HEK293 (cell line): ENCODE measurements at regions not wholly inside any gene's neighbourhood (a gene's known extent, or its start where the extent isn't known, plus 50 kb on each side); places are given as distances from the start of the nearest gene placed in this dataset.

Experiments used
- CTCF ChIP-seq: fragments of 450-650 bp; formaldehyde crosslinking; IDR thresholded peaks from 2 replicates; pipeline ENCODE4 v1.5.1; 2016; ENCODE audit warnings: missing biosample characterization, missing genetic modification characterization
- HOXD13 ChIP-seq: sonication (generic); formaldehyde crosslinking; IDR thresholded peaks from 2 replicates; pipeline ENCODE4 v1.8.0; 2022; ENCODE audit warnings: missing genetic modification reagents, borderline replicate concordance
- PATZ1 ChIP-seq: fragments of 450-650 bp; formaldehyde crosslinking; IDR thresholded peaks from 2 replicates; pipeline ENCODE4 v1.5.1; 2016; ENCODE audit warnings: missing biosample characterization, missing genetic modification characterization
- PRDM1 ChIP-seq: fragments of 450-650 bp; formaldehyde crosslinking; IDR thresholded peaks from 2 replicates; pipeline ENCODE4; 2016; ENCODE audit warnings: missing biosample characterization, missing genetic modification characterization
- SCRT1 ChIP-seq: fragments of 450-650 bp; formaldehyde crosslinking; IDR thresholded peaks from 2 replicates; pipeline ENCODE4 v1.5.1; 2016; ENCODE audit warnings: missing biosample characterization, missing genetic modification characterization, borderline replicate concordance
- ZNF274 ChIP-seq, 2 experiments: fragments of 200-500 bp in 1 of 2; fragments of 450-650 bp in 1 of 2; sonication (Bioruptor generic) in 1 of 2; formaldehyde crosslinking in 1 of 2; IDR thresholded peaks; 2 replicates each; pipeline versions ENCODE4 v1.5.1 to v1.6.1; 2014 to 2016; ENCODE audit warnings: borderline replicate concordance in 1 of 2, inconsistent platforms in 1 of 2, low read length in 1 of 2, missing biosample characterization in 1 of 2, missing genetic modification characterization in 1 of 2
- ZNF302 ChIP-seq: fragments of 450-650 bp; formaldehyde crosslinking; IDR thresholded peaks from 2 replicates; pipeline ENCODE4 v1.5.1; 2016; ENCODE audit warnings: missing biosample characterization, missing genetic modification characterization, low read depth
- ZNF394 ChIP-seq: fragments of 450-650 bp; formaldehyde crosslinking; IDR thresholded peaks from 2 replicates; pipeline ENCODE4 v1.5.1; 2016; ENCODE audit warnings: missing biosample characterization, missing genetic modification characterization, mild to moderate bottlenecking, moderate library complexity, borderline replicate concordance
- ZNF596 ChIP-seq: fragments of 450-650 bp; IDR thresholded peaks from 2 replicates; pipeline ENCODE4 v1.5.0; 2018; ENCODE audit warnings: missing biosample characterization, mild to moderate bottlenecking, missing genetic modification characterization, moderate library complexity
- ZNF785 ChIP-seq: fragments of 450-650 bp; formaldehyde crosslinking; IDR thresholded peaks from 2 replicates; pipeline ENCODE4 v1.5.1; 2016; ENCODE audit warnings: missing biosample characterization, missing genetic modification characterization
- ZSCAN30 ChIP-seq: fragments of 450-650 bp; IDR thresholded peaks from 2 replicates; pipeline ENCODE4 v1.5.1; 2018; ENCODE audit warnings: missing biosample characterization, mild to moderate bottlenecking, missing genetic modification characterization, moderate library complexity
- TF ChIP-seq, protein P1 (sequence below): fragments of 450-650 bp; formaldehyde crosslinking; IDR thresholded peaks from 2 replicates; pipeline ENCODE4 v1.5.1; 2016; ENCODE audit warnings: missing biosample characterization, missing genetic modification characterization

DNA sequence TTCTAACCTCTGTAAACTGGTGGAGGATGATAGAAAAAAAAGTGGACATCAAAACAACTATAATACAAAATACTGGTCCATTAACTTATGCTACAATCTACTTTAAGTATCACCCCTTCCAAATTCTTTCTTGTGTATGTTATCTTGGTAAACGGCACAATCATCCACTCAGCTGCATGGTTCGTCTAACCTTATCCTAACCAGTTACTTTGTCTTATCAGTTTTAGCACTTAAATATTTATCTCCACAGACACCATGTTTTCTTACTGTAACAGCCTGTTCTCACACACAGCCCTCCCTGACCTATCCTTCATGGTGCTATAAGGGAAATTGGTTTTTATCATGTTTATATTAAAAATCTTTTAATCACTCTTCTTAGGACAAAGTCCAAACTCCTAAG is 157.2 kb downstream of the PTGER3 start:
- TF ChIP-seq CTCF (tag by site-specific recombination): no peak
- no peak for TF ChIP-seq ZNF785 (tag by site-specific recombination)
- TF ChIP-seq ZNF596 (tag by site-specific recombination): no peak
- TF ChIP-seq, protein P1, sequence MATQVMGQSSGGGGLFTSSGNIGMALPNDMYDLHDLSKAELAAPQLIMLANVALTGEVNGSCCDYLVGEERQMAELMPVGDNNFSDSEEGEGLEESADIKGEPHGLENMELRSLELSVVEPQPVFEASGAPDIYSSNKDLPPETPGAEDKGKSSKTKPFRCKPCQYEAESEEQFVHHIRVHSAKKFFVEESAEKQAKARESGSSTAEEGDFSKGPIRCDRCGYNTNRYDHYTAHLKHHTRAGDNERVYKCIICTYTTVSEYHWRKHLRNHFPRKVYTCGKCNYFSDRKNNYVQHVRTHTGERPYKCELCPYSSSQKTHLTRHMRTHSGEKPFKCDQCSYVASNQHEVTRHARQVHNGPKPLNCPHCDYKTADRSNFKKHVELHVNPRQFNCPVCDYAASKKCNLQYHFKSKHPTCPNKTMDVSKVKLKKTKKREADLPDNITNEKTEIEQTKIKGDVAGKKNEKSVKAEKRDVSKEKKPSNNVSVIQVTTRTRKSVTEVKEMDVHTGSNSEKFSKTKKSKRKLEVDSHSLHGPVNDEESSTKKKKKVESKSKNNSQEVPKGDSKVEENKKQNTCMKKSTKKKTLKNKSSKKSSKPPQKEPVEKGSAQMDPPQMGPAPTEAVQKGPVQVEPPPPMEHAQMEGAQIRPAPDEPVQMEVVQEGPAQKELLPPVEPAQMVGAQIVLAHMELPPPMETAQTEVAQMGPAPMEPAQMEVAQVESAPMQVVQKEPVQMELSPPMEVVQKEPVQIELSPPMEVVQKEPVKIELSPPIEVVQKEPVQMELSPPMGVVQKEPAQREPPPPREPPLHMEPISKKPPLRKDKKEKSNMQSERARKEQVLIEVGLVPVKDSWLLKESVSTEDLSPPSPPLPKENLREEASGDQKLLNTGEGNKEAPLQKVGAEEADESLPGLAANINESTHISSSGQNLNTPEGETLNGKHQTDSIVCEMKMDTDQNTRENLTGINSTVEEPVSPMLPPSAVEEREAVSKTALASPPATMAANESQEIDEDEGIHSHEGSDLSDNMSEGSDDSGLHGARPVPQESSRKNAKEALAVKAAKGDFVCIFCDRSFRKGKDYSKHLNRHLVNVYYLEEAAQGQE (tag by site-specific recombination): no peak
- no peak for TF ChIP-seq PRDM1 (tag by site-specific recombination)
- no peak for TF ChIP-seq SCRT1 (tag by site-specific recombination)
- no peak for TF ChIP-seq ZNF274 (IDR thresholded peaks at IDR 0.05; ENCODE audit: low read length)
- TF ChIP-seq ZNF274 (tag by site-specific recombination; IDR thresholded peaks at IDR 0.05; ENCODE audit: borderline replicate concordance): no peak
- no peak for TF ChIP-seq ZSCAN30 (tag by site-specific recombination)
- TF ChIP-seq ZNF302 (tag by site-specific recombination): no peak
- no peak for TF ChIP-seq PATZ1
- no peak for TF ChIP-seq ZNF394 (tag by site-specific recombination)
- TF ChIP-seq HOXD13 (CRISPR knock-in tag): no peak
